Loucy (cell line): ENCODE measurements at regions not wholly inside any gene's neighbourhood (a gene's known extent, or its start where the extent isn't known, plus 50 kb on each side); places are given as distances from the start of the nearest gene placed in this dataset.

ENCODE experiments used
- EZH2phosphoT487 ChIP-seq: fragments of 200-600 bp; IDR thresholded peaks from 2 replicates; pipeline ENCODE4 v1.6.1; 2018; ENCODE audit warnings: antibody characterized with exemption, mild to moderate bottlenecking, moderate library complexity, borderline replicate concordance
- TF ChIP-seq, protein P1 (sequence below): fragments of 200-600 bp; sonication (generic); conservative IDR thresholded peaks from 2 replicates; pipeline ENCODE4 v1.5.1; 2014; ENCODE audit warnings: mild to moderate bottlenecking, antibody characterized with exemption, low read length

DNA sequence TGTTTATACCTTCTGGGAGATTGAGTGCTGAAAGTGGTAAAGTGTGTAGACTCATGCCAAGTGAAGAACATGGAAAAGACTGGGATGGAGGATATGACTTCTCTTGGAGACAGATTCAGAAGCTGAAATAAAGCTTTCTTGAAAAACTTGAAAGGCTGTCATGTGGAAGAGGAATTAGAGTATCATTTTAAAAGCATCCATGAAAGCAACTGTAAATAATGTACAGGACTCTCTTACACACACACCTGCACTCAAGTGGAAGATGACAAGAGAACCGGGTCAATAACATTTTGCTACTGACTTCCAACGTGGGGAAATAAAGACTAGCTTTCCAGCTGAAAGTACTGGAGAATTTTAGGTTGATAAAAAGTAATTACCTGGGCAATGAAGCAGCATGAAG is 658.2 kb downstream of the TDRD15 start:
- TF ChIP-seq, protein P1, sequence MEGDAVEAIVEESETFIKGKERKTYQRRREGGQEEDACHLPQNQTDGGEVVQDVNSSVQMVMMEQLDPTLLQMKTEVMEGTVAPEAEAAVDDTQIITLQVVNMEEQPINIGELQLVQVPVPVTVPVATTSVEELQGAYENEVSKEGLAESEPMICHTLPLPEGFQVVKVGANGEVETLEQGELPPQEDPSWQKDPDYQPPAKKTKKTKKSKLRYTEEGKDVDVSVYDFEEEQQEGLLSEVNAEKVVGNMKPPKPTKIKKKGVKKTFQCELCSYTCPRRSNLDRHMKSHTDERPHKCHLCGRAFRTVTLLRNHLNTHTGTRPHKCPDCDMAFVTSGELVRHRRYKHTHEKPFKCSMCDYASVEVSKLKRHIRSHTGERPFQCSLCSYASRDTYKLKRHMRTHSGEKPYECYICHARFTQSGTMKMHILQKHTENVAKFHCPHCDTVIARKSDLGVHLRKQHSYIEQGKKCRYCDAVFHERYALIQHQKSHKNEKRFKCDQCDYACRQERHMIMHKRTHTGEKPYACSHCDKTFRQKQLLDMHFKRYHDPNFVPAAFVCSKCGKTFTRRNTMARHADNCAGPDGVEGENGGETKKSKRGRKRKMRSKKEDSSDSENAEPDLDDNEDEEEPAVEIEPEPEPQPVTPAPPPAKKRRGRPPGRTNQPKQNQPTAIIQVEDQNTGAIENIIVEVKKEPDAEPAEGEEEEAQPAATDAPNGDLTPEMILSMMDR, result no peak
- no peak for TF ChIP-seq EZH2phosphoT487
